ENCODE measurements at regions not wholly inside any gene's neighbourhood (a gene's known extent, or its start where the extent isn't known, plus 50 kb on each side); places are given as distances from the start of the nearest gene placed in this dataset.

DNA sequence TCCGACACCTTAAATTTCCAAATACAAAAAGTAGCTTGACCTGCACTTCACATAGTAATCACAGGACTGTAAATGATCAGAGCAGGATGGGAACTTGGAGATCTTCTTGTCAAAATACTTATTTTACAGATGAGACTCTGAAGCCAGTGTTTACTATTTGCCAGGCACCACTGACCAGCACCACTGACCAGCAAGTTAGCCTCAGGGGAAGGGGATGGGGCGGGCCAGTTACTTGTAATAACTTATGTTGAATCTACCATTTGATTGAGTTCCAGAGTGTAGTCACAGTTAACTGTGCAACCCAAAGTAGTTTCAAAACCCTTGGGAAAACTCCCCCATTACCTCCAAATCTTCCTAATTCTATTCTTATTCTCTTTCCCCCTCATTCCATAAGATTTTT is 278.4 kb downstream of the PCNX1 start:
- Histone ChIP-seq H4K20me1 (ENCODE audit: control insufficient read depth, insufficient read depth, insufficient read length) (no peaks in the 10 kb centered on the region), H2BK20ac (ENCODE audit: low read depth, low read length, poor library complexity, severe bottlenecking) (no peak overlapping the region), H4K5ac (ENCODE audit: insufficient read length, low read depth, low read length) (no peak overlapping the region), H3K9me3 (ENCODE audit: control insufficient read depth, low read depth, low read length) (no peaks in the 10 kb centered on the region), H4K91ac (ENCODE audit: insufficient read length, low read depth, low read length) (no peak overlapping the region), H4K8ac (replicated peaks; ENCODE audit: insufficient read length, low read depth, low read length) (no peak overlapping the region), H3K14ac (ENCODE audit: insufficient read depth, low read length) (no peak overlapping the region), H2BK120ac (ENCODE audit: low read depth, low read length, poor library complexity, severe bottlenecking) (no peak overlapping the region), H2AK5ac (ENCODE audit: insufficient read length, low read length) (no peak overlapping the region), H3K4me1 (ENCODE audit: insufficient read depth, low read length) (peaks cover 2% of the 10 kb centered on the region; the same call in 1 of the 2 replicates), H3K79me2 (ENCODE audit: insufficient read depth, low read length) (no peaks in the 10 kb centered on the region), H3K18ac (ENCODE audit: insufficient read length, low read depth, low read length) (no peak overlapping the region), H3K23me2 (ENCODE audit: insufficient read length, low read depth, low read length, poor library complexity, severe bottlenecking) (no peaks in the 10 kb centered on the region), H2BK5ac (ENCODE audit: insufficient read length, low read length) (no peak overlapping the region), H3K4ac (ENCODE audit: low read depth, low read length) (no peak overlapping the region), H3K27me3 (ENCODE audit: insufficient read depth, low read length) (no peaks in the 10 kb centered on the region), H3K9ac (ENCODE audit: extremely low read depth, insufficient read length, low read length) (no peak overlapping the region), H2BK15ac (ENCODE audit: low read depth, low read length) (no peak overlapping the region), H3K27ac (ENCODE audit: insufficient read length, low read depth, low read length) (no peak overlapping the region), H3T11ph (ENCODE audit: low read length) (no peak overlapping the region), H3K56ac (ENCODE audit: insufficient read length, low read depth, low read length) (no peak overlapping the region), H3K23ac (ENCODE audit: insufficient read length, low read depth, low read length) (no peak overlapping the region), H3K79me1 (ENCODE audit: insufficient read depth, low read depth, low read length, poor library complexity, severe bottlenecking) (no peaks in the 10 kb centered on the region), H2BK12ac (ENCODE audit: insufficient read length, low read depth, low read length) (no peak overlapping the region), H2AFZ (ENCODE audit: low read length) (no peak overlapping the region), H3K4me2 (ENCODE audit: insufficient read depth, insufficient read length, low read length) (no peak overlapping the region)
- peaks cover 3% of the 10 kb centered on the region; the same call in 1 of the 2 replicates for H3K27me3 Mint-ChIP-seq (ENCODE audit: low read depth)
- peaks cover 3 to 6% of the 10 kb centered on the region in 2 experiments; a peak in 3 of 5 replicates for H3K9me3 Mint-ChIP-seq
- TF ChIP-seq, protein P1, sequence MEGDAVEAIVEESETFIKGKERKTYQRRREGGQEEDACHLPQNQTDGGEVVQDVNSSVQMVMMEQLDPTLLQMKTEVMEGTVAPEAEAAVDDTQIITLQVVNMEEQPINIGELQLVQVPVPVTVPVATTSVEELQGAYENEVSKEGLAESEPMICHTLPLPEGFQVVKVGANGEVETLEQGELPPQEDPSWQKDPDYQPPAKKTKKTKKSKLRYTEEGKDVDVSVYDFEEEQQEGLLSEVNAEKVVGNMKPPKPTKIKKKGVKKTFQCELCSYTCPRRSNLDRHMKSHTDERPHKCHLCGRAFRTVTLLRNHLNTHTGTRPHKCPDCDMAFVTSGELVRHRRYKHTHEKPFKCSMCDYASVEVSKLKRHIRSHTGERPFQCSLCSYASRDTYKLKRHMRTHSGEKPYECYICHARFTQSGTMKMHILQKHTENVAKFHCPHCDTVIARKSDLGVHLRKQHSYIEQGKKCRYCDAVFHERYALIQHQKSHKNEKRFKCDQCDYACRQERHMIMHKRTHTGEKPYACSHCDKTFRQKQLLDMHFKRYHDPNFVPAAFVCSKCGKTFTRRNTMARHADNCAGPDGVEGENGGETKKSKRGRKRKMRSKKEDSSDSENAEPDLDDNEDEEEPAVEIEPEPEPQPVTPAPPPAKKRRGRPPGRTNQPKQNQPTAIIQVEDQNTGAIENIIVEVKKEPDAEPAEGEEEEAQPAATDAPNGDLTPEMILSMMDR (conservative IDR thresholded peaks at IDR 0.05): no peak
- peaks cover 27 to 32% of the 10 kb centered on the region in 2 experiments for H3K4me1 Mint-ChIP-seq
- no CpG with 5 or more reads among the region's 2 CpGs for WGBS (ENCODE audit: extremely low coverage, insufficient read length, low lambda C conversion rate)
- H3K4me3 Mint-ChIP-seq: no peak overlapping the region
- peaks cover 0 to 5% (median 3%) of the 10 kb centered on the region in 3 experiments; a peak in 4 of 7 replicates for H3K36me3 Mint-ChIP-seq (ENCODE audit: insufficient read depth in 1 of 3, low read depth in 3 of 3)
- no peak for DNase-seq
- no peak overlapping the region for H3K27ac Mint-ChIP-seq
